Liver (tissue), 8 donors: ENCODE measurements at regions not wholly inside any gene's neighbourhood (a gene's known extent, or its start where the extent isn't known, plus 50 kb on each side); places are given as distances from the start of the nearest gene placed in this dataset.

ENCODE experiments used
- DNase-seq: peaks from one replicate; pipeline ENCODE4 v3.0.0-alpha.2; 2017; ENCODE audit warnings: low spot score
- H3K27ac ChIP-seq, 2 donors: one replicate each; pipeline ENCODE4 v1.7.0; 2013; ENCODE audit warnings: inconsistent platforms in 2 of 2, low read length in 2 of 2, control low read depth in 1 of 2, low read depth in 1 of 2, mild to moderate bottlenecking in 1 of 2
- H3K27me3 ChIP-seq, 4 donors: one replicate each; pipeline versions ENCODE4 v1.6.1 to v1.7.0; 2013; ENCODE audit warnings: low read length in 3 of 4, inconsistent platforms in 1 of 4, mild to moderate bottlenecking in 1 of 4, moderate library complexity in 1 of 4; ENCODE audit not compliant: control insufficient read depth in 4 of 4, insufficient read depth in 4 of 4
- H3K36me3 ChIP-seq, 4 donors: one replicate each; pipeline versions ENCODE4 v1.6.1 to v1.7.0; 2013; ENCODE audit warnings: low read length in 3 of 4, mild to moderate bottlenecking in 3 of 4, low read depth in 1 of 4, moderate library complexity in 1 of 4; ENCODE audit not compliant: control insufficient read depth in 4 of 4, insufficient read depth in 3 of 4
- H3K4me1 ChIP-seq, 4 donors: one replicate each; pipeline versions ENCODE4 v1.6.1 to v1.7.0; 2013; ENCODE audit warnings: low read length in 3 of 4, mild to moderate bottlenecking in 3 of 4, moderate library complexity in 1 of 4; ENCODE audit not compliant: control insufficient read depth in 4 of 4, insufficient read depth in 4 of 4
- H3K4me3 ChIP-seq, 3 donors: one replicate each; pipeline versions ENCODE4 v1.6.1 to v1.7.0; 2013; ENCODE audit warnings: low read length in 3 of 3, control low read depth in 1 of 3, low read depth in 1 of 3, mild to moderate bottlenecking in 1 of 3
- H3K9ac ChIP-seq, 2 donors: one replicate each; pipeline ENCODE4 v1.7.0; 2013; ENCODE audit warnings: low read length in 2 of 2, mild to moderate bottlenecking in 2 of 2, moderate library complexity in 2 of 2, control low read depth in 1 of 2, low read depth in 1 of 2
- H3K9me3 ChIP-seq, 4 donors: one replicate each; pipeline versions ENCODE4 v1.6.1 to v1.7.0; 2013; ENCODE audit warnings: low read length in 3 of 4; ENCODE audit not compliant: control insufficient read depth in 4 of 4
- EGR1 ChIP-seq, 2 donors: IDR thresholded peaks; 2 replicates each; pipeline ENCODE4 v1.6.1; 2016 to 2018; ENCODE audit warnings: antibody characterized with exemption in 2 of 2, low read depth in 2 of 2
- FOXA1 ChIP-seq: IDR thresholded peaks from 2 replicates; pipeline ENCODE4 v1.6.1; 2016; ENCODE audit warnings: antibody characterized with exemption
- GABPA ChIP-seq, 2 donors: IDR thresholded peaks in 1 of 2; conservative IDR thresholded peaks in 1 of 2; 2 replicates each; pipeline ENCODE4 v1.6.1; 2016; ENCODE audit warnings: antibody characterized with exemption in 2 of 2, mild to moderate bottlenecking in 1 of 2, moderate library complexity in 1 of 2
- JUND ChIP-seq, 2 donors: IDR thresholded peaks; 2 replicates each; pipeline ENCODE4 v1.6.1; 2016; ENCODE audit warnings: antibody characterized with exemption in 2 of 2
- NR2F2 ChIP-seq: IDR thresholded peaks from 2 replicates; pipeline ENCODE4 v1.6.1; 2016; ENCODE audit warnings: antibody characterized with exemption
- RAD21 ChIP-seq, 2 donors: IDR thresholded peaks; 2 replicates each; pipeline ENCODE4 v1.6.1; 2016; ENCODE audit warnings: antibody characterized with exemption in 2 of 2, mild to moderate bottlenecking in 2 of 2
- RXRA ChIP-seq, 2 donors: IDR thresholded peaks; 2 replicates each; pipeline ENCODE4 v1.6.1; 2017 to 2018; ENCODE audit warnings: antibody characterized with exemption in 2 of 2, mild to moderate bottlenecking in 1 of 2
- SP1 ChIP-seq: IDR thresholded peaks from 2 replicates; pipeline ENCODE4 v1.6.1; 2018; ENCODE audit warnings: antibody characterized with exemption, mild to moderate bottlenecking
- TAF1 ChIP-seq: conservative IDR thresholded peaks from 2 replicates; pipeline ENCODE4 v1.6.1; 2016; ENCODE audit warnings: antibody characterized with exemption, mild to moderate bottlenecking
- WGBS: extraction: QIAGEN DNeasy Blood & Tissue Kit; methylation state at CpG from one replicate; pipeline ENCODE4 v1.1.7; 2013; 5-methylcytosine and 5-hydroxymethylcytosine counted together
- TF ChIP-seq, protein P1 (sequence below): IDR thresholded peaks from 2 replicates; pipeline ENCODE4 v1.6.1; 2016; ENCODE audit warnings: antibody characterized with exemption
- TF ChIP-seq, protein P2 (sequence below): IDR thresholded peaks from 2 replicates; pipeline ENCODE4 v1.6.1; 2016; ENCODE audit warnings: antibody characterized with exemption
- TF ChIP-seq, protein P3 (sequence below): fragments of 150-350 bp; IDR thresholded peaks from 2 replicates; pipeline ENCODE4 v1.5.1; 2017; ENCODE audit warnings: improper control_type of control experiment, low read depth, low read length; ENCODE audit not compliant: missing input control
- TF ChIP-seq, protein P4 (sequence below): IDR thresholded peaks from 2 replicates; pipeline ENCODE4 v1.6.1; 2016; ENCODE audit warnings: antibody characterized with exemption
- TF ChIP-seq, protein P5 (sequence below): IDR thresholded peaks from 2 replicates; pipeline ENCODE4 v1.6.1; 2016; ENCODE audit warnings: antibody characterized with exemption, mild to moderate bottlenecking
- donor health status: healthy.
- donor health status: healthy.
- donor health status: healthy.
- donor health status: healthy.
- donor health status: healthy.

DNA sequence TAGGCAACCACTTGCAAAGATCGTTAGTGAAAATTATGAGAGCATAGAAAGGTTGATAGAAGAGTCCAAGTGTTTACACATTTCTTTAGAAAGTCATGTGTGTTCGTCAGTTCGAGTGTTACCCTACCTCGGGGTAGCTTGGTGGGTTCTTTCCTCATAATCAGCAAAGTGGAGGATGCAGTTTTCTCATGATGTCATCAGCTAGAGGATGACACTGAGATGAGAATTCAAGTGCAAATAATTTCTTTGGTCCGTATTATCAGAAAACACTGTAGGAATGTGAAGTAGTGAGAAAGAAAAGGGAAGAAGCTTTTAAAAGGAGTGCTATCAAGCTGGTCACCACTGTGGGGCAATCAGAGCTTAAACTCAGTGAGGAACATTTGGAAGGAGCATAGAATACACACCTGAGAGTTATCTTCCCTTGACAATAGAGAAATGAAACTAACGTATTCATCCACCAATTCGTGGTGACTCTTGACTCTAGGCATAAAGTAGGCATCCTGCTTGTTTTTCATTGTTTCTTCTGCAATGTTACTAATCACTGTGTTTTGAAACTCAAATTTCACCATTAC lies 1340.9 kb upstream of the TMEM132C start:
- Histone ChIP-seq H3K9ac (no peak overlapping the region), H3K27ac (no peak overlapping the region), H3K36me3 (no peaks in the 10 kb centered on the region), H3K27me3 (no peaks in the 10 kb centered on the region), H3K9me3 (no peaks in the 10 kb centered on the region), H3K4me3 (no peak overlapping the region), H3K4me1 (no peaks in the 10 kb centered on the region)
- DNase-seq: no peak
- no peak for TF ChIP-seq EGR1 (IDR thresholded peaks at IDR 0.05; ENCODE audit: low read depth in 2 of 2)
- no peak for TF ChIP-seq FOXA1
- TF ChIP-seq, protein P1, sequence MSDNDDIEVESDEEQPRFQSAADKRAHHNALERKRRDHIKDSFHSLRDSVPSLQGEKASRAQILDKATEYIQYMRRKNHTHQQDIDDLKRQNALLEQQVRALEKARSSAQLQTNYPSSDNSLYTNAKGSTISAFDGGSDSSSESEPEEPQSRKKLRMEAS: no peak
- TF ChIP-seq SP1: no peak
- TF ChIP-seq, protein P2, sequence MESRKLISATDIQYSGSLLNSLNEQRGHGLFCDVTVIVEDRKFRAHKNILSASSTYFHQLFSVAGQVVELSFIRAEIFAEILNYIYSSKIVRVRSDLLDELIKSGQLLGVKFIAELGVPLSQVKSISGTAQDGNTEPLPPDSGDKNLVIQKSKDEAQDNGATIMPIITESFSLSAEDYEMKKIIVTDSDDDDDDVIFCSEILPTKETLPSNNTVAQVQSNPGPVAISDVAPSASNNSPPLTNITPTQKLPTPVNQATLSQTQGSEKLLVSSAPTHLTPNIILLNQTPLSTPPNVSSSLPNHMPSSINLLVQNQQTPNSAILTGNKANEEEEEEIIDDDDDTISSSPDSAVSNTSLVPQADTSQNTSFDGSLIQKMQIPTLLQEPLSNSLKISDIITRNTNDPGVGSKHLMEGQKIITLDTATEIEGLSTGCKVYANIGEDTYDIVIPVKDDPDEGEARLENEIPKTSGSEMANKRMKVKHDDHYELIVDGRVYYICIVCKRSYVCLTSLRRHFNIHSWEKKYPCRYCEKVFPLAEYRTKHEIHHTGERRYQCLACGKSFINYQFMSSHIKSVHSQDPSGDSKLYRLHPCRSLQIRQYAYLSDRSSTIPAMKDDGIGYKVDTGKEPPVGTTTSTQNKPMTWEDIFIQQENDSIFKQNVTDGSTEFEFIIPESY: no peak
- TF ChIP-seq RXRA (IDR thresholded peaks at IDR 0.05): no peak
- no peak for TF ChIP-seq TAF1
- peak; percentile 64 to 74 for TF ChIP-seq RAD21 (IDR thresholded peaks at IDR 0.05)
- TF ChIP-seq, protein P3, sequence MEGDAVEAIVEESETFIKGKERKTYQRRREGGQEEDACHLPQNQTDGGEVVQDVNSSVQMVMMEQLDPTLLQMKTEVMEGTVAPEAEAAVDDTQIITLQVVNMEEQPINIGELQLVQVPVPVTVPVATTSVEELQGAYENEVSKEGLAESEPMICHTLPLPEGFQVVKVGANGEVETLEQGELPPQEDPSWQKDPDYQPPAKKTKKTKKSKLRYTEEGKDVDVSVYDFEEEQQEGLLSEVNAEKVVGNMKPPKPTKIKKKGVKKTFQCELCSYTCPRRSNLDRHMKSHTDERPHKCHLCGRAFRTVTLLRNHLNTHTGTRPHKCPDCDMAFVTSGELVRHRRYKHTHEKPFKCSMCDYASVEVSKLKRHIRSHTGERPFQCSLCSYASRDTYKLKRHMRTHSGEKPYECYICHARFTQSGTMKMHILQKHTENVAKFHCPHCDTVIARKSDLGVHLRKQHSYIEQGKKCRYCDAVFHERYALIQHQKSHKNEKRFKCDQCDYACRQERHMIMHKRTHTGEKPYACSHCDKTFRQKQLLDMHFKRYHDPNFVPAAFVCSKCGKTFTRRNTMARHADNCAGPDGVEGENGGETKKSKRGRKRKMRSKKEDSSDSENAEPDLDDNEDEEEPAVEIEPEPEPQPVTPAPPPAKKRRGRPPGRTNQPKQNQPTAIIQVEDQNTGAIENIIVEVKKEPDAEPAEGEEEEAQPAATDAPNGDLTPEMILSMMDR: peak; percentile 23
- no peak for TF ChIP-seq GABPA (IDR thresholded peaks at IDR 0.05 in 1 of 2, conservative IDR thresholded peaks at IDR 0.05 in 1 of 2)
- TF ChIP-seq, protein P4, sequence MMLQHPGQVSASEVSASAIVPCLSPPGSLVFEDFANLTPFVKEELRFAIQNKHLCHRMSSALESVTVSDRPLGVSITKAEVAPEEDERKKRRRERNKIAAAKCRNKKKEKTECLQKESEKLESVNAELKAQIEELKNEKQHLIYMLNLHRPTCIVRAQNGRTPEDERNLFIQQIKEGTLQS: no peak
- 66% methylated on average over 7 of the region's 7 CpGs for WGBS

DNA sequence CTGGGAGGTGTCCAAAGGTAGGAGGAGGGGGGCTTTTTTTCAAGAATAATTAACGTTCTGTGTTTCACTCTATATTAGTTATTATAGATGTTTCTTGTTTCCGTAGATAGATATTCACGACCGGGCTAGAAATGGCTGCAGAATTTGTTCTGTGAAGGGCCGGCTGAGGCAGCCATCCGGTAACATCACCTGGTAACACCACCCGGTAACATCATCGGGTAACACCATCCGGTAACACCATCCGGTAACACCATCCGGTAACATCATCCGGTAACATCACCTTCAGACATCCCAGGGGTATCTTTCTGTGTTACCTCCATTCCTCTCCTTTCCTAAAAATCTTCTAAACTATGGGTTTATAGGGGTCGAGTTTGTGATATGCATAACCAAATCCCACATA lies 1336.7 kb upstream of the TMEM132C start:
- TF ChIP-seq, protein P4: no peak
- TF ChIP-seq, protein P1: no peak
- TF ChIP-seq RAD21 (IDR thresholded peaks at IDR 0.05) (no peak), GABPA (IDR thresholded peaks at IDR 0.05 in 1 of 2, conservative IDR thresholded peaks at IDR 0.05 in 1 of 2) (no peak), NR2F2 (no peak), EGR1 (IDR thresholded peaks at IDR 0.05; ENCODE audit: low read depth in 2 of 2) (no peak), SP1 (no peak), TAF1 (no peak), JUND (IDR thresholded peaks at IDR 0.05) (no peak)
- TF ChIP-seq, protein P5, sequence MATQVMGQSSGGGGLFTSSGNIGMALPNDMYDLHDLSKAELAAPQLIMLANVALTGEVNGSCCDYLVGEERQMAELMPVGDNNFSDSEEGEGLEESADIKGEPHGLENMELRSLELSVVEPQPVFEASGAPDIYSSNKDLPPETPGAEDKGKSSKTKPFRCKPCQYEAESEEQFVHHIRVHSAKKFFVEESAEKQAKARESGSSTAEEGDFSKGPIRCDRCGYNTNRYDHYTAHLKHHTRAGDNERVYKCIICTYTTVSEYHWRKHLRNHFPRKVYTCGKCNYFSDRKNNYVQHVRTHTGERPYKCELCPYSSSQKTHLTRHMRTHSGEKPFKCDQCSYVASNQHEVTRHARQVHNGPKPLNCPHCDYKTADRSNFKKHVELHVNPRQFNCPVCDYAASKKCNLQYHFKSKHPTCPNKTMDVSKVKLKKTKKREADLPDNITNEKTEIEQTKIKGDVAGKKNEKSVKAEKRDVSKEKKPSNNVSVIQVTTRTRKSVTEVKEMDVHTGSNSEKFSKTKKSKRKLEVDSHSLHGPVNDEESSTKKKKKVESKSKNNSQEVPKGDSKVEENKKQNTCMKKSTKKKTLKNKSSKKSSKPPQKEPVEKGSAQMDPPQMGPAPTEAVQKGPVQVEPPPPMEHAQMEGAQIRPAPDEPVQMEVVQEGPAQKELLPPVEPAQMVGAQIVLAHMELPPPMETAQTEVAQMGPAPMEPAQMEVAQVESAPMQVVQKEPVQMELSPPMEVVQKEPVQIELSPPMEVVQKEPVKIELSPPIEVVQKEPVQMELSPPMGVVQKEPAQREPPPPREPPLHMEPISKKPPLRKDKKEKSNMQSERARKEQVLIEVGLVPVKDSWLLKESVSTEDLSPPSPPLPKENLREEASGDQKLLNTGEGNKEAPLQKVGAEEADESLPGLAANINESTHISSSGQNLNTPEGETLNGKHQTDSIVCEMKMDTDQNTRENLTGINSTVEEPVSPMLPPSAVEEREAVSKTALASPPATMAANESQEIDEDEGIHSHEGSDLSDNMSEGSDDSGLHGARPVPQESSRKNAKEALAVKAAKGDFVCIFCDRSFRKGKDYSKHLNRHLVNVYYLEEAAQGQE: no peak
- TF ChIP-seq, protein P2: no peak
- H3K9me3 ChIP-seq: no peaks in the 10 kb centered on the region
- no peak overlapping the region for H3K9ac ChIP-seq
- no peaks in the 10 kb centered on the region for H3K4me1 ChIP-seq
- no peak for DNase-seq
- H3K36me3 ChIP-seq: no peaks in the 10 kb centered on the region
- 90% methylated on average over 13 of the region's 13 CpGs for WGBS
- no peak overlapping the region for H3K27ac ChIP-seq
- no peaks in the 10 kb centered on the region for H3K27me3 ChIP-seq
- no peak overlapping the region for H3K4me3 ChIP-seq
